Fibroblast of pulmonary artery (primary cell): ENCODE measurements at regions not wholly inside any gene's neighbourhood (a gene's known extent, or its start where the extent isn't known, plus 50 kb on each side); places are given as distances from the start of the nearest gene placed in this dataset.
"Not testable (repeated sequence)": the region's sequence is repeated elsewhere in the genome, so short reads cannot be mapped to it uniquely, and the experiment has no call there.

ENCODE experiments used
- DNase-seq: peaks from one replicate; pipeline ENCODE4 v3.0.0-alpha.2; 2010; ENCODE audit warnings: low read depth
- H3K4me3 ChIP-seq: replicated peaks from 2 replicates; pipeline ENCODE4 v1.5.1; 2011; ENCODE audit warnings: low read depth, mild to moderate bottlenecking, control low read depth, low read length, moderate library complexity
- CTCF ChIP-seq: IDR thresholded peaks from 2 replicates; pipeline ENCODE4 v1.5.1; 2011; ENCODE audit warnings: mild to moderate bottlenecking, control low read depth, low read length, inconsistent platforms; ENCODE audit errors: missing control alignments

DNA sequence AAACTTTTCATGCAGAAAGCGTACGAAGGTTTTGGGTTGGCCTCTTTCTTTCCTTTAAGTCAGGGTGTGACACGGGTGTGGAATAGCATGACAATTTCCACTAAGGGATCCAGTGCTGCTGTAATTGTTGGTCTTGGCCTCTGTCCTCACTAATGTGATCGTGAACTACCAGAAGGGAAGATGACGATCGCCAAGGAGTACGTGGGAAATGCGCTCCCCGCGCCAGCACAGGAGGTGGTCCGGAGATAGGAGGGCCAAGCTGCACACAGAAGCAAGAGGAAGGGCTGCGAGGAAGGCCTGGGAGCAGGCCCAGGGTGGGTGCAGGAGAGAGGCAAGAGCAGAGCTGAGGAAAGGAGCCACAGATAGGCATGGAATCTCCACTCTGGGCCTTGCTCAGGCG is 79.7 kb upstream of the PODXL start:
- no peak for DNase-seq
- no peak overlapping the region for H3K4me3 ChIP-seq
- no peak for TF ChIP-seq CTCF

DNA sequence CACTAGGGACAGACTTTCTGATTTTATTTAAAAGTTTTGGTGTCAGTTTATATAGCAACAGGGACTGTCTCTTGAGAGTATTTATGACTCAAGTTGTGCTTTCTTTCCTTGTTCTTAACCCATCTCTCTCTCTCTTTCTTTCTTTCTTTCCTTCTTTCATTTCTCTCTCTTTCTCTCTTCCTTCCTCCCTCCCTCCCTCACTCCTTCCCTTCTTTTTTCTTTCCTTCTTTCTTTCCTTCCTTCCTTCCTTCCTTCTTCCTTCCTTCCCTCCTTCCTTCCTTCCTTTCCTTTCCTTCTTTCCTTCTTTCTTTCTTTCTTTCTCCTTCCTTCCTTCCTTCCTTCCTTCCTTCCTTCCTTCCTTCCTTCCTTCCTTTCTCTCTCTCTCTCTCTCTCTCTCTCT is 77.8 kb upstream of the PODXL start:
- H3K4me3 ChIP-seq, DNase-seq: not testable (repeated sequence)

DNA sequence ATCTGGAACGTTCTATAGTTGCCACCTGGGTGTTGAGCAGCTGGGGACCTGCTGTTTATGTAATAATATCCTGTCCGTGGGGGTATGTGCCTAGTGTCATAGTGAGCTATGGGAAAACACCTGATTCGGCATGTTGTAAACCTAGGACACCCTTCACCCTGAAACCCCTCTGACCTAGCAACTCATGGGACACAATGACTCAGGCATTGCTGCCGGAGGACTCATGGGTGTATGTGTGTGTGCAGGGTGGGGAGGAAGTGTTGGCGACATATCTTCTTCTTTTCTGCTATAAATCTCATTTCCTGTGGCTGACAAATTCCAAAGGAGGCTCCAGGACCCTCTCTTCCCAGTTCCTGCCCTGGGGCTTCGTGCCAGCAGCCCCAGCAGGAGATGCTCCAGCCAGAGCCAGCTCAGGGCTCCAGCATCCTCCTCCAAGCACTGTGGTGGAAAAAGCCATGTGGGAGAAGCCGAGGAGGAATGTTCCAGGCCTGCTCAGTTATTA is 77.0 kb upstream of the PODXL start:
- DNase-seq: peak; percentile 58
- TF ChIP-seq CTCF: no peak
- H3K4me3 ChIP-seq: no peak overlapping the region

DNA sequence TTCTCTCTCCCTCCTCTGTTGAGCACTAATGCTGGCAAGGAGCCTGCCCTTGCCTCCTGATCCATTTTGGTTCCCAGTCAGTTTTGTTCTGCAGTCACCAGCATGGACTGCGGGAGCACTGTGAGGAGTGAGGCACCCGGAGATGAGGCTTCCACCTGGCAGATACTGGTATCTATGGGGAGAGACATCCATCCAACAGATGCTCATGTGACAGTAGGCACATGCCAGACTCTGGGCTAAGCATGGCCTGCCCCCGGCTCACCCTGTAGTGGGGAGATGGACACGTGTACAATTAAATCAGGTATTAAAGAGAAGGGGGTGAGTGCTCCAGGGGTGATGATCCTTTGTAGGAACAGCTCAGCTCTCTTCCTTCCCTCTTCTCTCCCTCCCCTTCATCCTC is 74.0 kb upstream of the PODXL start:
- no peak for TF ChIP-seq CTCF
- no peak overlapping the region for H3K4me3 ChIP-seq
- no peak for DNase-seq

DNA sequence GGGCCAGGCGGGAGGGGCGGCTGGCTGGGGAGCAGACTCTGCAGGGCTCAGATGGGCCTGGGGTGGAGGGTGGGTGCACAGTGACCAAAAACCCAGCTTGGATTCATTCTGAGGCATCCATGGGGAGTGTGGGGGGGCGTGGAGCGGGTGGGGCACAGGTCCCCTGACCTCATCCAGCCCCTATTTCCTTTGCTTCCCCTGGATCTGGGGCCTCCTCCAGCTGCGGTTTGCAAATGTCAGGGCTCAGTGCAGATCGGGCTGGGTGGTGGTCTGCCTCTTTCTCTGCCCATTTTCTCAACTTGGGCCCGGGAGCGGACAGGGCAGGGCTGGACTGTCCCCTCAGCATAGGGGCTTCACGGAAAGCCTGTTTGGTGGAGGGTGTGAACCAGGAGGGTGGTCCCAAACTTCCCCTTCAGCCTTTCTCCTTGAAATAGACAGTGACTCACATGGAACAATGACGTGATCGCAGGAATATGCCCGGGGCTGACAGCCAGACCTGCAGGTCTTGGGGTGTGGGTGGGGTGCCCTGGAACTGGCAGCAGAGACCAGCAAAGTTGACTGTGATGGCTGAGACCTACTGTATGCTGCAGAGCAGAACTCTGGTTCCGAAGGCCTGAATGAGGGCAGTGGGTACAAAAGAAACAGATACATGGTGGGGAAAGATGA is 72.9 kb upstream of the PODXL start:
- DNase-seq: peak; percentile 53
- H3K4me3 ChIP-seq: no peak overlapping the region
- TF ChIP-seq CTCF: no peak

- no peak for DNase-seq
- H3K4me3 ChIP-seq: no peak overlapping the region
- TF ChIP-seq CTCF: no peak
Observed at GRCh38 chr7:131628634-131629033, 72.2 kb upstream of the PODXL start.

DNA sequence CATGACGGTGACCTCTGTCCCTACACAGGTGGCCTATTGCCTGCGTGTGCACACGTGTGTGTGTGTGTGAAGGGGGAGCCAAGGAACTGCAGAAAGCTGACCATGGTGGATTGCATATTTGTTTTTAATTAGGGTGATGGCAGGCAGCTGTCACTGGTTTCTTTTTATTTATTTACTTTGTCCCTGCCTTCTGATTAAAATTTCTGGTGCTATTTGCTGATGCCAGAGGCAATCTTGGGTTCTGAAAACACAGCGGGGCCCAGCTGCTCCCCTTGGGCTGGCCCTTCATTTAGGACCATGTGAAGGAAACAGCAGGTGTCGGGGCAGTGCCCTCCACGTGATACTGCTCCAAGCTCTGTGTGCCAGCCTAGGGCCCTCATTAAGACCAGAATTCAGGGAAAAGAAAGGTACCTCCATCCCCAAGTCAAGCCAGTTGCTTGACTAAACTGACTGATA is 71.3 kb upstream of the PODXL start:
- no peak overlapping the region for H3K4me3 ChIP-seq
- DNase-seq: no peak
- TF ChIP-seq CTCF: no peak
